ENCODE measurements at regions not wholly inside any gene's neighbourhood (a gene's known extent, or its start where the extent isn't known, plus 50 kb on each side); places are given as distances from the start of the nearest gene placed in this dataset.

- DNase-seq (ENCODE audit: low read depth, low spot score) (no peak), ATAC-seq (no peak)
- no TSS peak for BruUV-seq (replicated peaks)
- Histone ChIP-seq H3K4me3 (replicated peaks in 1 of 2; ENCODE audit: low read depth in 1 of 2, low read length in 2 of 2) (no peak overlapping the region), H3K4me1 (ENCODE audit: control insufficient read depth in 1 of 2, insufficient read depth in 2 of 2, low read length in 2 of 2) (no peaks in the 10 kb centered on the region), H3K27me3 (ENCODE audit: insufficient read depth, low read length) (peaks cover 9% of the 10 kb centered on the region; the same call in 1 of the 2 replicates), H3K9me2 (ENCODE audit: insufficient read depth) (no peaks in the 10 kb centered on the region), H3K9ac (ENCODE audit: low read length) (no peak overlapping the region), H2AFZ (ENCODE audit: low read depth, low read length, poor library complexity, severe bottlenecking) (no peak overlapping the region), H3K79me2 (ENCODE audit: insufficient read depth, low read length) (no peaks in the 10 kb centered on the region), H4K20me1 (ENCODE audit: insufficient read depth) (no peaks in the 10 kb centered on the region), H3K9me3 (ENCODE audit: control insufficient read depth in 1 of 2, insufficient read depth in 1 of 2, low read depth in 1 of 2, low read length in 2 of 2) (no peaks in the 10 kb centered on the region), H3K36me3 (ENCODE audit: control insufficient read depth in 1 of 2, insufficient read depth in 2 of 2, low read length in 2 of 2) (no peaks in the 10 kb centered on the region), H3K4me2 (ENCODE audit: low read length) (no peak overlapping the region), H3K27ac (ENCODE audit: low read depth, low read length) (no peak overlapping the region)
- intact Hi-C loops (cut with micrococcal nuclease): no loop called here
- CTCF ChIA-PET: no interaction called here
- RAD21 ChIA-PET (ENCODE audit: low non-redundant PET in 1 of 2, low total read pairs in 2 of 2, uncharacterized antibody in 2 of 2, unreplicated experiment in 2 of 2): no interaction called here
- TF ChIP-seq EGR1 (IDR thresholded peaks at IDR 0.05; ENCODE audit: low read depth): no peak
- no peak for TF ChIP-seq RAD21 (IDR thresholded peaks at IDR 0.05; ENCODE audit: low read depth)
- TF ChIP-seq REST (IDR thresholded peaks at IDR 0.05; ENCODE audit: low read depth): no peak
- TF ChIP-seq ZBTB33 (IDR thresholded peaks at IDR 0.05; ENCODE audit: extremely low read depth, insufficient replicate concordance, low read length): no peak
- TF ChIP-seq ZNF274 (IDR thresholded peaks at IDR 0.05; ENCODE audit: low read depth, low read length): no peak
- TF ChIP-seq POLR2A (IDR thresholded peaks at IDR 0.05; ENCODE audit: borderline replicate concordance, extremely low read depth, insufficient read depth, insufficient read length): no peak
- no peak for TF ChIP-seq CBX3 (IDR thresholded peaks at IDR 0.05; ENCODE audit: low read depth)
- POLR2A ChIA-PET: no interaction called here
Observed at GRCh38 chr5:67807439-67807888, 408.1 kb upstream of the PIK3R1 start.
